ENCODE measurements at regions not wholly inside any gene's neighbourhood (a gene's known extent, or its start where the extent isn't known, plus 50 kb on each side); places are given as distances from the start of the nearest gene placed in this dataset.

GRCh38 chr21:25341981-25342380, 265.3 kb downstream of the MRPL39 start:
- TF ChIP-seq, protein P1, sequence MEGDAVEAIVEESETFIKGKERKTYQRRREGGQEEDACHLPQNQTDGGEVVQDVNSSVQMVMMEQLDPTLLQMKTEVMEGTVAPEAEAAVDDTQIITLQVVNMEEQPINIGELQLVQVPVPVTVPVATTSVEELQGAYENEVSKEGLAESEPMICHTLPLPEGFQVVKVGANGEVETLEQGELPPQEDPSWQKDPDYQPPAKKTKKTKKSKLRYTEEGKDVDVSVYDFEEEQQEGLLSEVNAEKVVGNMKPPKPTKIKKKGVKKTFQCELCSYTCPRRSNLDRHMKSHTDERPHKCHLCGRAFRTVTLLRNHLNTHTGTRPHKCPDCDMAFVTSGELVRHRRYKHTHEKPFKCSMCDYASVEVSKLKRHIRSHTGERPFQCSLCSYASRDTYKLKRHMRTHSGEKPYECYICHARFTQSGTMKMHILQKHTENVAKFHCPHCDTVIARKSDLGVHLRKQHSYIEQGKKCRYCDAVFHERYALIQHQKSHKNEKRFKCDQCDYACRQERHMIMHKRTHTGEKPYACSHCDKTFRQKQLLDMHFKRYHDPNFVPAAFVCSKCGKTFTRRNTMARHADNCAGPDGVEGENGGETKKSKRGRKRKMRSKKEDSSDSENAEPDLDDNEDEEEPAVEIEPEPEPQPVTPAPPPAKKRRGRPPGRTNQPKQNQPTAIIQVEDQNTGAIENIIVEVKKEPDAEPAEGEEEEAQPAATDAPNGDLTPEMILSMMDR (IDR thresholded peaks at IDR 0.05; ENCODE audit: unreplicated experiment), result no peak
- H3K4me3 Mint-ChIP-seq, result no peak overlapping the region
- no peaks in the 10 kb centered on the region for H3K4me1 Mint-ChIP-seq
- H3K27me3 Mint-ChIP-seq (ENCODE audit: low read depth), result no peaks in the 10 kb centered on the region
- H3K27ac Mint-ChIP-seq, result no peak overlapping the region
- DNase-seq (ENCODE audit: low spot score in 2 of 2, unreplicated experiment in 2 of 2), result no peak
- H3K36me3 Mint-ChIP-seq, result no peaks in the 10 kb centered on the region
- peaks cover 10% of the 10 kb centered on the region for H3K9me3 Mint-ChIP-seq

DNA sequence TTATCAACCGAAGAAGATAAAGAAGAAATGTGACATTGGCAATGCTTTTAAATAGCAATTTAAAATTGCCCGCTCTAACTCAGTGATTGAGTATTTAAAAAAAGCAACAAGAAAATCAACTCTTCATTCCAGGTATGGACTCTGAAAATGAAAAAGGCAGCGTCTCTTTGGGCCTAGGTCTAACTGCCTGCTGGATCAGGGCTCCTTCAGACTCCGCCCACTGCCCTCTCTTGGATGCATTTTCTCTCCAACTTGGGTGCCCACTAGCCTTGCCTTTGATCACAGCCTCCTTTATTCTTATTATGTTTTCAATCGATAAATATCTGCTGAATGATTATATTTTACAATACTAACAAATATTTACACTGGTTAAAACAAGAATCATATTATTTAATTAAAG, 268.9 kb downstream of the MRPL39 start:
- H3K4me3 Mint-ChIP-seq, result no peak overlapping the region
- no peak for DNase-seq (ENCODE audit: low spot score in 2 of 2, unreplicated experiment in 2 of 2)
- no peaks in the 10 kb centered on the region for H3K4me1 Mint-ChIP-seq
- no peaks in the 10 kb centered on the region for H3K36me3 Mint-ChIP-seq
- no peaks in the 10 kb centered on the region for H3K27me3 Mint-ChIP-seq (ENCODE audit: low read depth)
- no peaks in the 10 kb centered on the region for H3K9me3 Mint-ChIP-seq
- TF ChIP-seq, protein P1 (IDR thresholded peaks at IDR 0.05; ENCODE audit: unreplicated experiment), result no peak
- no peak overlapping the region for H3K27ac Mint-ChIP-seq

DNA sequence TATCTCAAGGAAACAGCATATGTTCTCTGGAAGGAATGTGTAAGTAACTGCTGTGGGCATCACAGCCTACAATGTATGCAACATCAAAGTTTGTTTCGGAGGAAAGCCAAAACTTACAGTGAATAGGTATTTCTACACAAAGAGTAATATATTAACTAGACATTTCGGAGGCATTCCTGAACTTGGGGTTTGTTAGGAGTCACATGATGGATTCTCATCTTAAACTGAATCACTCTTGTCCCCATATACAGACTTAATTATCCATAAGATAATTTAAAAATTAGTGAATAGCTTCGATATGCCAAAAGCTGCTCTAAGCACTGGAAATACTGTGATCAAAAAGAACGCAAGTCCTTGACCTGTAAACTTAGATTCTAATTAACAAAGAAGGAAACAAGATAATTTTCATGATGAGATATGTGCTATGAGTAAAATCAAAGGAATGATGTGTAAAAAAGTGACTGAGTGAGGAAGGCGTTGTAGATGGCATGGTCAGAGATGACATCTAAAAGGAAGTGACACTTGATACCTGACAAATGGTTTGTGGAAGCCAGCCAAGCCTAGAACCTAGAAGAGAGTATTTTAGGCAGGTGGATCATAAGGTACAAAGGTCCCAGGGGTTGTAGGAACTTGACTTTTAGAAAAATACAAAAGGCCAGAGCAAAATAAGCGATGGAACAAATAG, 273.1 kb downstream of the MRPL39 start:
- Mint-ChIP-seq H3K9me3 (no peaks in the 10 kb centered on the region), H3K4me3 (no peak overlapping the region), H3K27ac (no peak overlapping the region), H3K27me3 (ENCODE audit: low read depth) (no peaks in the 10 kb centered on the region), H3K4me1 (no peaks in the 10 kb centered on the region), H3K36me3 (no peaks in the 10 kb centered on the region)
- TF ChIP-seq, protein P1 (IDR thresholded peaks at IDR 0.05; ENCODE audit: unreplicated experiment), result no peak
- DNase-seq (ENCODE audit: low spot score in 2 of 2, unreplicated experiment in 2 of 2), result no peak

- Mint-ChIP-seq H3K4me3 (no peak overlapping the region), H3K4me1 (no peaks in the 10 kb centered on the region), H3K9me3 (no peaks in the 10 kb centered on the region), H3K36me3 (no peaks in the 10 kb centered on the region), H3K27ac (no peak overlapping the region), H3K27me3 (ENCODE audit: low read depth) (no peaks in the 10 kb centered on the region)
- DNase-seq (ENCODE audit: low spot score in 2 of 2, unreplicated experiment in 2 of 2), result no peak
- TF ChIP-seq, protein P1 (IDR thresholded peaks at IDR 0.05; ENCODE audit: unreplicated experiment), result no peak
Observed at GRCh38 chr21:25331286-25331685, 276.0 kb downstream of the MRPL39 start.

DNA sequence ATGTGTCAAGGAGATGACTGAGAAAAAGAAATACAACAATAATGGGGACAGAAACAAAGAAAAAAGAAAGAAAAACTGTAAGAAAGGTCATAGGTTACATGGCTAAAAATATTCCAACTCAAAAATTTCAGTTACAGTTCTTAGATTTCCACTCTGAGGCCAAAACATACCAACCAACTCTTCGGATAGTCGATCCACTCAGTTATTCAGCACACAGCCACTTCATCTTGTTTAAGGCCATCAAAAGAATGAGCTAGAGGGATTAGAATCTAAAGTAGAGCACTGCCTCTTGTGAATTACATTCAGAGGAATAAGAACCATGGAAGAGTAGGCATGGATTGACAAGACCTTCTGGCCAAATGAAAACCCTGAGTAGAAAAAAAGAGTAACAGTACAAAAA, 277.0 kb downstream of the MRPL39 start:
- TF ChIP-seq, protein P1 (IDR thresholded peaks at IDR 0.05; ENCODE audit: unreplicated experiment), result no peak
- H3K4me1 Mint-ChIP-seq, result no peaks in the 10 kb centered on the region
- no peaks in the 10 kb centered on the region for H3K36me3 Mint-ChIP-seq
- H3K9me3 Mint-ChIP-seq, result no peaks in the 10 kb centered on the region
- no peak overlapping the region for H3K4me3 Mint-ChIP-seq
- DNase-seq (ENCODE audit: low spot score in 2 of 2, unreplicated experiment in 2 of 2), result no peak
- H3K27ac Mint-ChIP-seq, result no peak overlapping the region
- H3K27me3 Mint-ChIP-seq (ENCODE audit: low read depth), result no peaks in the 10 kb centered on the region

Data from mesothelial cell of epicardium (in vitro differentiated cells).